H1 (cell line): ENCODE measurements at regions not wholly inside any gene's neighbourhood (a gene's known extent, or its start where the extent isn't known, plus 50 kb on each side); places are given as distances from the start of the nearest gene placed in this dataset.

Experiments used
- CTCF ChIA-PET: fragments of 300-600 bp; sonication (Branson Sonifier 250); formaldehyde crosslinking; loops from one replicate; lab custom pipeline; 2021; ENCODE audit not compliant: partially characterized antibody; lab: Charles Lee
- POLR2A ChIA-PET: fragments of 300-600 bp; sonication (Branson Sonifier 250); formaldehyde crosslinking; loops from one replicate; lab custom pipeline; 2021; ENCODE audit warnings: inconsistent platforms; ENCODE audit not compliant: partially characterized antibody; lab: Charles Lee
- DNase-seq, 2 experiments: peaks; one replicate each; pipeline versions ENCODE4 v3.0.0 to v3.0.0-alpha.2; 2010 to 2022; ENCODE audit warnings: low spot score in 2 of 2, low read depth in 1 of 2, mixed read lengths in 1 of 2
- FAIRE-seq: peaks from 2 replicates; lab custom pipeline; 2011; peaks lifted over from hg19 to GRCh38; lab: Jason Lieb, UNC
- H2AFZ ChIP-seq: 2 replicates; pipeline ENCODE4 v1.8.1; 2012; ENCODE audit warnings: low read length, inconsistent platforms
- H2AK5ac ChIP-seq: 2 replicates; pipeline ENCODE4 v1.6.1; 2013; ENCODE audit warnings: low read depth, low read length
- H2BK120ac ChIP-seq: replicated peaks from 2 replicates; pipeline ENCODE3; 2013; ENCODE audit warnings: low read depth, low read length, inconsistent platforms
- H2BK12ac ChIP-seq: 2 replicates; pipeline ENCODE4 v1.6.1; 2013; ENCODE audit warnings: low read depth, low read length
- H2BK15ac ChIP-seq: 2 replicates; pipeline ENCODE4 v1.6.1; 2013; ENCODE audit warnings: low read length
- H2BK20ac ChIP-seq: 2 replicates; pipeline ENCODE4 v1.6.1; 2013; ENCODE audit warnings: low read length
- H2BK5ac ChIP-seq: 2 replicates; pipeline ENCODE4 v1.6.1; 2013; ENCODE audit warnings: low read depth, low read length
- H3K14ac ChIP-seq: 2 replicates; pipeline ENCODE4 v1.6.1; 2013; ENCODE audit warnings: inconsistent platforms; ENCODE audit not compliant: insufficient read length
- H3K18ac ChIP-seq: 2 replicates; pipeline ENCODE4 v1.6.1; 2013; ENCODE audit warnings: low read length; ENCODE audit errors: extremely low read depth
- H3K23ac ChIP-seq: 2 replicates; pipeline ENCODE4 v1.6.1; 2013; ENCODE audit warnings: inconsistent platforms; ENCODE audit not compliant: insufficient read length
- H3K23me2 ChIP-seq: 2 replicates; pipeline ENCODE4 v1.6.1; 2013; ENCODE audit warnings: low read depth, low read length
- H3K27ac ChIP-seq: 2 replicates; pipeline ENCODE4 v1.6.1; 2011; ENCODE audit warnings: low read depth, low read length, inconsistent platforms
- H3K27me3 ChIP-seq, 4 experiments: replicated peaks in 1 of 4; 1 replicate in 1 of 4; 2 replicates in 3 of 4; pipeline versions ENCODE4 v1.6.1 to v1.8.1; 2011 to 2013; ENCODE audit warnings: low read length in 3 of 4, mild to moderate bottlenecking in 3 of 4, inconsistent platforms in 2 of 4, mixed read lengths in 2 of 4, moderate library complexity in 1 of 4; ENCODE audit not compliant: control insufficient read depth in 3 of 4, insufficient read depth in 3 of 4; ENCODE audit errors: extremely low read depth in 1 of 4
- H3K36me3 ChIP-seq, 4 experiments: 2 replicates each; pipeline versions ENCODE4 v1.6.1 to v1.8.1; 2011 to 2013; ENCODE audit warnings: mild to moderate bottlenecking in 4 of 4, low read length in 3 of 4, moderate library complexity in 2 of 4, control low read depth in 1 of 4, inconsistent platforms in 1 of 4; ENCODE audit not compliant: insufficient read depth in 4 of 4, control insufficient read depth in 2 of 4
- H3K4ac ChIP-seq: replicated peaks from 2 replicates; pipeline ENCODE3; 2013; ENCODE audit warnings: low read length, low read depth, mixed read lengths, inconsistent platforms; ENCODE audit not compliant: insufficient read length
- H3K4me1 ChIP-seq, 4 experiments: replicated peaks in 1 of 4; 1 replicate in 1 of 4; 2 replicates in 3 of 4; pipeline versions ENCODE4 v1.6.1 to v1.8.1; 2011 to 2013; ENCODE audit warnings: low read length in 3 of 4, inconsistent platforms in 2 of 4, mixed read lengths in 1 of 4; ENCODE audit not compliant: insufficient read depth in 4 of 4, control insufficient read depth in 3 of 4
- H3K4me2 ChIP-seq, 2 experiments: 2 replicates each; pipeline versions ENCODE4 v1.6.1 to v1.8.1; 2011 to 2013; ENCODE audit warnings: low read depth in 2 of 2, low read length in 2 of 2, control low read depth in 1 of 2, inconsistent platforms in 1 of 2, mild to moderate bottlenecking in 1 of 2; ENCODE audit not compliant: insufficient read depth in 1 of 2
- H3K4me3 ChIP-seq, 4 experiments: fragments of 200-600, 300-600 bp in 1 of 4; sonication (generic), shearing (Covaris generic), sonication (Bioruptor Twin) in 1 of 4; 2 replicates each; pipeline versions ENCODE4 v1.5.1 to v1.8.1; 2011 to 2016; ENCODE audit warnings: low read length in 4 of 4, low read depth in 3 of 4, control low read depth in 2 of 4, inconsistent platforms in 2 of 4, mild to moderate bottlenecking in 2 of 4, mixed read lengths in 1 of 4, moderate library complexity in 1 of 4; ENCODE audit not compliant: insufficient read depth in 2 of 4; ENCODE audit errors: extremely low read depth in 1 of 4
- H3K56ac ChIP-seq: replicated peaks from 2 replicates; pipeline ENCODE3; 2013; ENCODE audit warnings: low read depth, mild to moderate bottlenecking, mixed read lengths, low read length, inconsistent platforms; ENCODE audit not compliant: insufficient read length
- H3K79me1 ChIP-seq: 2 replicates; pipeline ENCODE4 v1.6.1; 2013; ENCODE audit warnings: low read depth, low read length, control low read depth
- H3K79me2 ChIP-seq, 2 experiments: 2 replicates each; pipeline versions ENCODE4 v1.6.1 to v1.8.1; 2012 to 2013; ENCODE audit warnings: low read length in 2 of 2, mild to moderate bottlenecking in 2 of 2, inconsistent platforms in 1 of 2; ENCODE audit not compliant: insufficient read depth in 2 of 2, control insufficient read depth in 1 of 2
- H3K9ac ChIP-seq, 4 experiments: replicated peaks in 1 of 4; 1 replicate in 1 of 4; 2 replicates in 3 of 4; pipeline versions ENCODE4 v1.6.1 to v1.8.1; 2011 to 2013; ENCODE audit warnings: low read depth in 3 of 4, low read length in 3 of 4, control low read depth in 2 of 4, mild to moderate bottlenecking in 2 of 4, moderate library complexity in 2 of 4, inconsistent platforms in 1 of 4; ENCODE audit errors: extremely low read depth in 1 of 4
- H3K9me3 ChIP-seq, 2 experiments: 2 replicates each; pipeline versions ENCODE4 v1.6.1 to v1.8.1; 2012 to 2013; ENCODE audit warnings: mild to moderate bottlenecking in 2 of 2, moderate library complexity in 2 of 2, control low read depth in 1 of 2, inconsistent platforms in 1 of 2, low read depth in 1 of 2, low read length in 1 of 2, mixed read lengths in 1 of 2; ENCODE audit not compliant: insufficient read depth in 2 of 2
- H4K20me1 ChIP-seq, 2 experiments: replicated peaks in 1 of 2; 2 replicates each; pipeline versions ENCODE3 to v1.8.1; 2011 to 2013; ENCODE audit warnings: inconsistent platforms in 2 of 2, low read length in 2 of 2, mild to moderate bottlenecking in 1 of 2; ENCODE audit not compliant: insufficient read depth in 2 of 2, control insufficient read depth in 1 of 2
- H4K5ac ChIP-seq: 2 replicates; pipeline ENCODE4 v1.6.1; 2013; ENCODE audit warnings: low read length, low read depth, mixed read lengths, inconsistent platforms; ENCODE audit not compliant: insufficient read length
- H4K8ac ChIP-seq: 2 replicates; pipeline ENCODE4 v1.8.0; 2013; ENCODE audit warnings: mild to moderate bottlenecking, moderate library complexity, low read length, inconsistent platforms; ENCODE audit not compliant: insufficient read depth; ENCODE audit errors: extremely low read depth
- H4K91ac ChIP-seq: replicated peaks from 2 replicates; pipeline ENCODE3; 2013; ENCODE audit warnings: low read length, mixed read lengths, inconsistent platforms; ENCODE audit not compliant: insufficient read length
- ASH2L ChIP-seq: fragments of 200-600, 300-600 bp; sonication (generic); IDR thresholded peaks from one replicate; pipeline ENCODE4 v1.7.1; 2017; ENCODE audit warnings: low read length
- CEBPB ChIP-seq: IDR thresholded peaks from 2 replicates; pipeline ENCODE4 v1.6.1; 2012; ENCODE audit warnings: low read depth, low read length
- CHD2 ChIP-seq: IDR thresholded peaks from 2 replicates; pipeline ENCODE4 v1.6.1; 2012; ENCODE audit warnings: low read length, improper control_type of control experiment
- SP1 ChIP-seq: IDR thresholded peaks from 2 replicates; pipeline ENCODE4 v1.6.1; 2011; ENCODE audit warnings: low read depth, low read length
- WGBS, 2 experiments: shearing (Covaris generic) in 1 of 2; methylation state at CpG; one replicate each; pipeline versions ENCODE4 v1.1.6 to v1.1.7; 2013 to 2015; ENCODE audit warnings: low lambda C conversion rate in 2 of 2, mixed read lengths in 2 of 2, inconsistent platforms in 1 of 2, low coverage in 1 of 2, missing lambda C conversion rate in 1 of 2; ENCODE audit not compliant: insufficient replicate concordance in 2 of 2, insufficient coverage in 1 of 2, insufficient read length in 1 of 2; ENCODE audit errors: extremely low coverage in 1 of 2, missing lambda C conversion rate in 1 of 2; 5-methylcytosine and 5-hydroxymethylcytosine counted together

- Histone ChIP-seq H3K4me2 (no peak overlapping the region), H3K56ac (no peak overlapping the region), H2BK20ac (no peak overlapping the region), H3K4me1 (no peaks in the 10 kb centered on the region), H4K8ac (no peak overlapping the region), H3K27ac (no peak overlapping the region), H3K14ac (no peak overlapping the region), H3K23me2 (no peaks in the 10 kb centered on the region), H3K27me3 (no peaks in the 10 kb centered on the region)
- 92% methylated on average over 1 of the region's 1 CpG; no CpG with 5 or more reads in 1 of the 2 experiments for WGBS, 2 experiments
- TF ChIP-seq CHD2 (no peak), SP1 (no peak), CEBPB (no peak), ASH2L (no peak)
- TF ChIP-seq, all 59 proteins: peak for 0
- Histone ChIP-seq H3K79me2 (no peaks in the 10 kb centered on the region), H3K36me3 (no peaks in the 10 kb centered on the region), H3K9ac (no peak overlapping the region), H3K9me3 (no peaks in the 10 kb centered on the region), H2AFZ (no peak overlapping the region), H3K4ac (no peak overlapping the region), H3K18ac (no peak overlapping the region), H3K4me3 (no peak overlapping the region), H3K23ac (no peak overlapping the region), H3K79me1 (no peaks in the 10 kb centered on the region), H2BK15ac (no peak overlapping the region), H2BK5ac (no peak overlapping the region), H2BK120ac (no peak overlapping the region), H4K5ac (no peak overlapping the region), H2AK5ac (no peak overlapping the region), H2BK12ac (no peak overlapping the region), H4K20me1 (no peaks in the 10 kb centered on the region), H4K91ac (no peak overlapping the region)
- FAIRE-seq = no peak
- ChIA-PET CTCF (no interaction called here), POLR2A (no interaction called here)
- DNase-seq = no peak
Measured at GRCh38 chr12:87491089-87491488, 538.1 kb downstream of the C12orf50 start.
